GM12874 (cell line): ENCODE measurements at regions not wholly inside any gene's neighbourhood (a gene's known extent, or its start where the extent isn't known, plus 50 kb on each side); places are given as distances from the start of the nearest gene placed in this dataset.

Experiments used
- CTCF ChIP-seq: IDR thresholded peaks from 2 replicates; pipeline ENCODE4 v1.5.1; 2011; ENCODE audit warnings: low read depth, mild to moderate bottlenecking, control low read depth, low read length, moderate library complexity; ENCODE audit not compliant: insufficient read depth

GRCh38 chr7:110541962-110542361, 549.0 kb upstream of the LRRN3 start:
- no peak for TF ChIP-seq CTCF

GRCh38 chr7:110544194-110544593, 546.7 kb upstream of the LRRN3 start:
- no peak for TF ChIP-seq CTCF

GRCh38 chr7:110548372-110548771, 542.6 kb upstream of the LRRN3 start:
- no peak for TF ChIP-seq CTCF

- no peak for TF ChIP-seq CTCF
Measured at GRCh38 chr7:110557136-110557535, 533.8 kb upstream of the LRRN3 start.

GRCh38 chr7:110564246-110564645, 526.7 kb upstream of the LRRN3 start:
- TF ChIP-seq CTCF: no peak

- no peak for TF ChIP-seq CTCF
Measured at GRCh38 chr7:110568388-110568787, 522.5 kb upstream of the LRRN3 start.

- no peak for TF ChIP-seq CTCF
Measured at GRCh38 chr7:110568932-110569331, 522.0 kb upstream of the LRRN3 start.

GRCh38 chr7:110569486-110570205, 521.3 kb upstream of the LRRN3 start:
- no peak for TF ChIP-seq CTCF
